ENCODE measurements at regions not wholly inside any gene's neighbourhood (a gene's known extent, or its start where the extent isn't known, plus 50 kb on each side); places are given as distances from the start of the nearest gene placed in this dataset.
"Not testable (repeated sequence)": the region's sequence is repeated elsewhere in the genome, so short reads cannot be mapped to it uniquely, and the experiment has no call there.

DNA sequence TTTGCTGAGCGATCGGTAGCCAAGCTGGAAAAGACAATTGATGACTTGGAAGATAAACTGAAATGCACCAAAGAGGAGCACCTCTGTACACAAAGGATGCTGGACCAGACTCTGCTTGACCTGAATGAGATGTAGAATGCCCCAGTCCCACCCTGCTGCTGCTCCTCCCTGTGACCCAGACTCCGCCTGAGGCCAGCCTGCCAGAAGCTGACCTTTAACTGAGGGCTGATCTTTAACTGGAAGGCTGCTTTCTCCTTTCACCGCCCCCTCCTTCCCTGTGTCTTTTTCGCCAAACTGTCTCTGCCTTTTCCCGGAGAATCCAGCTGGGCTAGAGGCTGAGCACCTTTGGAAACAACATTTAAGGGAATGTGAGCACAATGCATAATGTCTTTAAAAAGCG, 109.0 kb upstream of the TOX3 start:
- not testable (repeated sequence) for H3K27me3 Mint-ChIP-seq; ATAC-seq (ENCODE audit: low read depth); DNase-seq (ENCODE audit: low spot score in 2 of 2); H3K4me1 Mint-ChIP-seq; H3K36me3 Mint-ChIP-seq; H3K4me3 Mint-ChIP-seq; H3K27ac Mint-ChIP-seq
- peaks cover 11% of the 10 kb centered on the region for H3K9me3 Mint-ChIP-seq

DNA sequence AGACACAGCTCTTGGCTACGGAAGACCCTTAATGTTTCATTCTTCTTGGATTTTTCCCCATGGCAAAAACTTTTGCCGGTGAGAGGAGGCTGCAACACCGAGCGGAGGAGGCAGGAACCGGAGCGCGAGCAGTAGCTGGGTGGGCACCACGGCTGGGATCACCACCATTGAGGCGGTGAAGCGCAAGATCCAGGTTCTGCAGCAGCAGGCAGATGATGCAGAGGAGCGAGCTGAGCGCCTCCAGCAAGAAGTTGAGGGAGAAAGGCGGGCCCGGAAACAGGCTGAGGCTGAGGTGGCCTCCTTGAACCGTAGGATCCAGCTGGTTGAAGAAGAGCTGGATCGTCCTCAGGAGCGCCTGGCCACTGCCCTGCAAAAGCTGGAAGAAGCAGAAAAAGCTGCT, 108.2 kb upstream of the TOX3 start:
- not testable (repeated sequence) for H3K9me3 Mint-ChIP-seq; DNase-seq (ENCODE audit: low spot score in 2 of 2); H3K27me3 Mint-ChIP-seq; ATAC-seq (ENCODE audit: low read depth); H3K4me3 Mint-ChIP-seq; H3K27ac Mint-ChIP-seq; H3K36me3 Mint-ChIP-seq; H3K4me1 Mint-ChIP-seq

DNA sequence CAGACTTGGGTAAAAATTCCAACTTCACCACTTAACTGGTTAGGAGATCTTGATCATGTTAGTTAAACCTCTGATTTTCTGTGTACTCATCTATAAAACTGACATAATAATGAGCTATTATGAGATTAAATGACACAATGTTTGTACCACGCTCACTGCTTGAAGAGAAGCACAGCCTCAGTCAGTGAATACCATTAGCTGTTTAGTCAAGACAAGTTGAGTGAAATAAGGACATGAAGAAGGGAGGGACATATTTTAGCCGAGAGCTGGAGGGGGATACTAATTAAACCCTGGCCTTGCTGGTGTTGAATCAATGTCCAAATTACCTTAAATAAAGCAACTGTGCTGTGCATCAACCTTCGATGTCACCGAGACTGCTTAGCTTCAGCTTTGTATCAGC, 105.1 kb upstream of the TOX3 start:
- Mint-ChIP-seq H3K4me3 (no peak overlapping the region), H3K4me1 (no peaks in the 10 kb centered on the region), H3K9me3 (peaks cover 2% of the 10 kb centered on the region), H3K27me3 (peaks cover 6% of the 10 kb centered on the region), H3K36me3 (no peaks in the 10 kb centered on the region), H3K27ac (no peak overlapping the region)
- ATAC-seq (ENCODE audit: low read depth) (no peak), DNase-seq (ENCODE audit: low spot score in 2 of 2) (no peak)

DNA sequence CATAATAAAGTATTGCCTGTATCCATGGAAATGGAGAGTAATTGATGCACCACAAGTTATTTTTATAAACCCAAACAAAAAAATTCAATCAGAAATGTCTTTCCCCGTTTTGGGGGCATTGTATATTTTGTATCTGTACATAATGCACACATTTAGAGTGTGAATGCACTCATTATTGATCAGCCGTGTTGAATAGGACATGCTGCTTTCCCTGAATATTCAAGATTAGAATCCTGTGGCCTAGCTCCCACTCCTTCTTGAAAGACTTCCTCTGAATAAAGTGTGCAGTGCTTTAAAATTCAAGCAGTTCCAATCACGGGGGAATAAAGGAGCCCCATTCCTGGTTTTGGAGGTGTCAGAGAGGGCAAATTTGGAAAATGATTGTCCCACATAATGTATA, 103.8 kb upstream of the TOX3 start:
- Mint-ChIP-seq H3K4me3 (no peak overlapping the region), H3K4me1 (no peaks in the 10 kb centered on the region), H3K27me3 (peaks cover 6% of the 10 kb centered on the region), H3K9me3 (peaks cover 3% of the 10 kb centered on the region), H3K27ac (no peak overlapping the region), H3K36me3 (no peaks in the 10 kb centered on the region)
- DNase-seq (ENCODE audit: low spot score in 2 of 2) = no peak
- no peak for ATAC-seq (ENCODE audit: low read depth)

DNA sequence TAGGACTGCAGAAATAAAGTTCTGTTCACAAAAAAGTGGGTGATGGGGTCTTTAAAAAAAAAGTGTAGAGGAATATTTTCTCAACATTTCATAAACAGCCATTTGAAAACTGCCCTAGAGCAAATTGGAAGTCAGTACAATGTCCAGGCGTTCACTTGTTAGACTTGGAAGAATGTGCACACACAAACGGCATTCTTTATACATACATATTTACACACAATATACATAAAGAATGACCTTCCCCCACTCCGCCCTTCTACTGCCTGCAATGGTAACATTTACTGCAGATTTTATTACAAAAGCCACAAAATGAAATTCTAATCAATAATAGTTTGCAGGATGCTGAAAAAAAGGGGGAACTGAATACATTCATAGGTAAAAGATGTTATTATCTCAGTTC, 103.4 kb upstream of the TOX3 start:
- peaks cover 3% of the 10 kb centered on the region for H3K27me3 Mint-ChIP-seq
- ATAC-seq (ENCODE audit: low read depth) = no peak
- H3K9me3 Mint-ChIP-seq = peaks cover 3% of the 10 kb centered on the region
- H3K4me3 Mint-ChIP-seq = no peak overlapping the region
- H3K27ac Mint-ChIP-seq = no peak overlapping the region
- H3K36me3 Mint-ChIP-seq = no peaks in the 10 kb centered on the region
- DNase-seq (ENCODE audit: low spot score in 2 of 2) = no peak
- H3K4me1 Mint-ChIP-seq = no peaks in the 10 kb centered on the region

DNA sequence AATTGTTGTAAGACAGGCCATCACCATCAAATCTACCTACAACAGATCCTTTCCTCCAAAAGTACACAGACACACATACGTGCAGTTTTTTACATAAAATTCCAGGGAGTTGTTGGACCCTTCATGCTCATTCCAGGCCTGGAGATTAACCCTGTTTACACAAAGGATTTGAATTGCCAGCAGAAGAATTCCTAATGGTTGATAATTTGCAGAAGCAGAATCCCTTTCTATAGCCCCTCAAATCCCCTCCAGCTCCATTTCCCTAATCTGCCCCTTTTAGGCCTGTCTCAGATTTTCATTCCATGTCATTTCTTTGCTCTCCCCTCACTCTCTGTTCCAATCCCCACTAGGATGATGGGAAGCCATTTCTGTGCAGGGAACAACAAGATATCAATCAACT, 102.9 kb upstream of the TOX3 start:
- Mint-ChIP-seq H3K36me3 (no peaks in the 10 kb centered on the region), H3K4me1 (no peaks in the 10 kb centered on the region), H3K9me3 (peaks cover 3% of the 10 kb centered on the region), H3K27ac (no peak overlapping the region), H3K27me3 (peaks cover 3% of the 10 kb centered on the region), H3K4me3 (no peak overlapping the region)
- DNase-seq (ENCODE audit: low spot score in 2 of 2) (no peak), ATAC-seq (ENCODE audit: low read depth) (no peak)

DNA sequence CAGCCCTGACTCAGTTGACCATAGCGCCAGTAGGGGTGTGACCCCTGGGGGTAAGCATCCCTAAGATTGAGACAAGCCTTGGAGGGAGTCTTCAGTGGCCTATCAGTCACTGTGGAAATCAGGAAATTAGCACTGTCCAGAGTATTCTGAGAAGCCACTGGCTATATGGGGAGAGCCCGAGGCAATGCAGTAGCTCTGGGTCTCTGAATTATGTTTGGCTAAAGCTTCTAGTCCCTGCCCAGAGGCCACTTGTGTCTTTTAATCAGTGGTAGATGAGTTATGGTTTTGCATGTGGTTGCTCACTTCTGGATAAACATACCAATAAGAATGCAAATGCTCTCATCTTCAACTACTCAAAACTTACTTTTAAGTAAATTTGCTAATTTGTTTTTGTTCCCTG, 100.6 kb upstream of the TOX3 start:
- Mint-ChIP-seq H3K9me3 (peaks cover 3% of the 10 kb centered on the region), H3K27ac (no peak overlapping the region), H3K4me1 (no peaks in the 10 kb centered on the region), H3K4me3 (no peak overlapping the region), H3K27me3 (peaks cover 1% of the 10 kb centered on the region), H3K36me3 (no peaks in the 10 kb centered on the region)
- ATAC-seq (ENCODE audit: low read depth) (no peak), DNase-seq (ENCODE audit: low spot score in 2 of 2) (no peak)

DNA sequence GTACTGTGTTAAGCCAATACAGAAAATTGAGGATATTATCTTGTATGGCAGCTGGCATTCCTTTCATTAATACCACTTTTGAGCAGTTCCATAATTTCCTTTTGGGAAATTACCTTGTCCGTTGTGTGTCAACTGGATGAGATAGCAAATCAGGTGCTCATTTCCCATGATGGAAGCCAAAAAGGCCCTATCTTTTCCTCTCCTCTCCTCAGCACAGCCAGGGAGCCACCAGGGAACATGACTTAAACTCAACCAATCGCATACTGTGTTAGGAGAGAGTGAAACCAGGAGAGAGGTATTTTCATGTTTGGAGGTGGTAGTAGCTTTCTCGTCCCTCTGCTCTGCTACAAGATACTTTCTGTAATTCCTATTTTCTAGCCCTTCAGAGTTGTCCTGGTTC, 96.1 kb upstream of the TOX3 start:
- no peak for ATAC-seq (ENCODE audit: low read depth)
- Mint-ChIP-seq H3K4me1 (no peaks in the 10 kb centered on the region), H3K27ac (no peak overlapping the region), H3K9me3 (peaks cover 4% of the 10 kb centered on the region), H3K4me3 (no peak overlapping the region), H3K27me3 (no peaks in the 10 kb centered on the region), H3K36me3 (no peaks in the 10 kb centered on the region)
- no peak for DNase-seq (ENCODE audit: low spot score in 2 of 2)

DNA sequence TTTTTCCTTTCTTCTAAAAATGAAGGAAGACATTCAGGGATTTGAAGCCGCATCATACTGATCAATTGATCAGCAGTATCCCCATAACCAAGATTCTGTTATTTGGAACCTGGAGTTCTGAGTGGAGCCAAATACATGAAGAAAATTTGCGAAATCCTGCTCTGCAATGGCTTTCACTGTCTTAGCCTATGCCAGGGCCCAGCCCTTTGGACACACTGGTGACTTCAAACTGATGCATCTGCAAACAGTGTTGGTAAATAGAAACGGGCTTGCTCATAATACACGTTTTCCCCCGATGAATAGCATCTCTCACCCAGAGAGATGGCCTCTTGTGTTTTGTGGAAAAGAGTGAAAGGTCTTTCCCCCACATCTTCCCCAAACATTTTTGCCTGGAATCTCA, 87.6 kb upstream of the TOX3 start:
- H3K9me3 Mint-ChIP-seq = peaks cover 10% of the 10 kb centered on the region
- H3K36me3 Mint-ChIP-seq = no peaks in the 10 kb centered on the region
- DNase-seq (ENCODE audit: low spot score in 2 of 2) = no peak
- no peak overlapping the region for H3K4me3 Mint-ChIP-seq
- H3K27me3 Mint-ChIP-seq = no peaks in the 10 kb centered on the region
- H3K27ac Mint-ChIP-seq = no peak overlapping the region
- ATAC-seq (ENCODE audit: low read depth) = no peak
- no peaks in the 10 kb centered on the region for H3K4me1 Mint-ChIP-seq

DNA sequence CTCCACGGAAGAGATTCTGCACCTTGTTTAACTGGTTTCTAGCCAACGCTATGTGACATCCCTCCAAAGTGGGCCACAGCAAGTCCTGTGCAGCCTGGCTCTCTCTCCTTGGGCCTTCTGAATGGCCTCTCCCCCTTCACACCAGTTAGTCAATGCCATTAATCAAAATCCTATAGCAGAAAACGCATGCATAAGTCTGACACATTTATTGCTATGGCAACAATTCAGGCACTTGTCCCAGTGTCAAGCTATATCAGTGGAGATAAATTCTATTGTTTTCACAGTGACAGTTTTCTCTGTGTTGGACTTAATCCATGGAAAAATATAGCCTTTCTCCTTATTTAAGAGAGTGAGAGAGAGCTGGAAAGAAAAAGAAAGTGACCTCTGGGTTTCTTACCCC, 87.2 kb upstream of the TOX3 start:
- Mint-ChIP-seq H3K4me1 (no peaks in the 10 kb centered on the region), H3K36me3 (no peaks in the 10 kb centered on the region), H3K4me3 (no peak overlapping the region), H3K9me3 (peaks cover 10% of the 10 kb centered on the region), H3K27me3 (no peaks in the 10 kb centered on the region), H3K27ac (no peak overlapping the region)
- ATAC-seq (ENCODE audit: low read depth) (no peak), DNase-seq (ENCODE audit: low spot score in 2 of 2) (no peak)

DNA sequence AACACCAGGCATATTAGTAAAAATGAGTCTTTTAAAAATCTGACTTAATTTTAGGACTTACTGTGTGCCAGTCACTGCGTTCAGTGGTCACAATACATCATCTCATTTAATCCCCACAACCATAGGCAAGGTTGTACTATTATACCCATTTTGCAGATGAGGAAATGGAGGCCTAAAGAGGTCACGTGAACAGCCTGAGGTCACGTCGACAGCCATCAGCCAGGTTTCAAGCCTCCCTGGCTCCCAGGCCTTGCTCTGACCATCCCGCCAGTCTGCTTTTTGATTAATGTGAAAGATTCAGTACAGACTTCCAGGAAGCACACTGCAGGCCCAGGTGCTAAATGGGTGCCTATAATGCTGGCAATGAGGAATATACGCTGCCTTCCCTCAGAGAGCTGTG, 86.3 kb upstream of the TOX3 start:
- H3K4me1 Mint-ChIP-seq = no peaks in the 10 kb centered on the region
- DNase-seq (ENCODE audit: low spot score in 2 of 2) (no peak), ATAC-seq (ENCODE audit: low read depth) (no peak)
- no peaks in the 10 kb centered on the region for H3K27me3 Mint-ChIP-seq
- H3K9me3 Mint-ChIP-seq = peaks cover 10% of the 10 kb centered on the region
- H3K36me3 Mint-ChIP-seq = no peaks in the 10 kb centered on the region
- H3K4me3 Mint-ChIP-seq = no peak overlapping the region
- no peak overlapping the region for H3K27ac Mint-ChIP-seq

DNA sequence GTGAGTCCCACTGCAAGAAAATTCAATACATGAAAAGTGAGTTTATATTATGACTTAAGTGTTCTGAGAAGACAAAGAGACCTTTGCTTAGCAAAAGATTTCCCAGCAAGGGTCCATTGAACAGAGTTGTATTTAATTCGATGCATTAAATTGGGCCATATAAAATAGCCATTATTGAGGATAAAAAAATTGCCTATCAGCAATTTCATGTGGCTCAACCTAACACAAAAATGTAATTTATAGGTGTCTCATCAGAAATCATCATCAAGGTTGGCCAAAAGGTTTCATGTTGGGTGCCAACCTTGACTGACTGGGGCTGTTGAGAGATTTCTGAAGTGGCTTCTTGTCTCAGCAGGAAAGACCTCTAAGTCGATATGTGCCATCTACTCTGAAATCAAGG, 84.8 kb upstream of the TOX3 start:
- H3K27ac Mint-ChIP-seq = no peak overlapping the region
- H3K27me3 Mint-ChIP-seq = no peaks in the 10 kb centered on the region
- H3K9me3 Mint-ChIP-seq = peaks cover 10% of the 10 kb centered on the region
- ATAC-seq (ENCODE audit: low read depth) (no peak), DNase-seq (ENCODE audit: low spot score in 2 of 2) (no peak)
- no peaks in the 10 kb centered on the region for H3K36me3 Mint-ChIP-seq
- no peaks in the 10 kb centered on the region for H3K4me1 Mint-ChIP-seq
- H3K4me3 Mint-ChIP-seq = no peak overlapping the region

DNA sequence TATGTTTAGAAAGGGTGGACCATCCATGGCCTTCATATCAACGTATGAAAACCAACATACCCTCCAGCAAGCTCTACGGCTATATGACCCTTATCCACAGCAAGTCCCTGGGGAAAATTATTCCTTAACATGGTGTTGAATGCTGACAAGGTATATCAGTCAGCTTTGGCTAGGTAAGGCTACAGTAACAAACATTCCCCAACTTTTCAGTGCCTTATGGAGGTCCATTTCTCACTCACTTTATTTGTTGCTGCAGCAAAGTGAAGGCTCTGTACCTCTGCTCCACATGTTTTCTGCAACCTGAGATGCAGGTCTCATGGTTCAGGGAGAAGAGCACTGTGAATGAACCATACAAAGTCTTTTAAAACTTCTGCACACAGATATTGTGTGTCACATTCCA, 83.8 kb upstream of the TOX3 start:
- ATAC-seq (ENCODE audit: low read depth) (no peak), DNase-seq (ENCODE audit: low spot score in 2 of 2) (no peak)
- Mint-ChIP-seq H3K4me3 (no peak overlapping the region), H3K36me3 (no peaks in the 10 kb centered on the region), H3K27ac (no peak overlapping the region), H3K4me1 (no peaks in the 10 kb centered on the region), H3K27me3 (no peaks in the 10 kb centered on the region), H3K9me3 (peaks cover 7% of the 10 kb centered on the region)

DNA sequence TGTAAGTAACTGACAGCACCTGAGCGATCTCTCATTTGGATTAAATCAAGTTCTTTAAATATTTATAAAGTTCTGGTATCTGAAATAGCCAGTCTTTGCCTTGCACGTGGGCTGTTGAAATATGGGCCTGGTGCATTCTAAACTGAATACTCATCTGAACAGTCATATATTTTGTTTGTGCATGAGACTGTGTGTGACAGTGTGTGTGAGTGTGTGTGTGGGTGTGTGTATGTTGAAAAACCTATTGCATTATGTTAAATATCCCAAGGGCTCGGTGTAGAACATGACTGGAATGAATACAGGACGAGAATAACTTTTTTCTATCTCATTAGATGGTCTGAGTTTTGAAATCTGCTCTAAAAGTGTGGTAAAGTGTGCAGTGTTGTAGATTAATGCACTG, 82.4 kb upstream of the TOX3 start:
- DNase-seq (ENCODE audit: low spot score in 2 of 2) = no peak
- no peak overlapping the region for H3K27ac Mint-ChIP-seq
- H3K27me3 Mint-ChIP-seq = peaks cover 3% of the 10 kb centered on the region
- H3K4me1 Mint-ChIP-seq = no peaks in the 10 kb centered on the region
- peaks cover 7% of the 10 kb centered on the region for H3K9me3 Mint-ChIP-seq
- no peak overlapping the region for H3K4me3 Mint-ChIP-seq
- no peaks in the 10 kb centered on the region for H3K36me3 Mint-ChIP-seq
- no peak for ATAC-seq (ENCODE audit: low read depth)

DNA sequence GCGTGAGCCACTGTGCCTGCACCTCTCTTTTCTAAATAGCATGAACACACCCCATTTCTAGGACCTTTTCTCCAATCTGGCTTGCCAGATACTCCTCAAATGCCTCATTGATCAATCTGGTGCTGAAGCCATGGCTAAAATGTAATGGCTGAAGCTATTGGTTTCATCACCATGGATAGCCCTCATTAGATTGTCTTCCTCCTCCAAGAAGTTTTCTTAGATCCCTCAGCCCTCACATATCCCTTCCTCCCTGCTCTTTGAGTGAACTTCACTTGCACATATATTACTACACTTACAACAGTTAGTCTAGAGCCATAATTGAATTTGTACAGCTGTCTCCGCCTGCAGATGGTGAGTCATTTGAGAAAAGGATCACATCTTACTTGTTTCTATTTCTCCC, 77.9 kb upstream of the TOX3 start:
- DNase-seq (ENCODE audit: low spot score in 2 of 2) (no peak), ATAC-seq (ENCODE audit: low read depth) (no peak)
- peaks cover 5% of the 10 kb centered on the region for H3K27me3 Mint-ChIP-seq
- no peaks in the 10 kb centered on the region for H3K36me3 Mint-ChIP-seq
- H3K4me1 Mint-ChIP-seq = no peaks in the 10 kb centered on the region
- no peak overlapping the region for H3K4me3 Mint-ChIP-seq
- peaks cover under 1% of the 10 kb centered on the region for H3K9me3 Mint-ChIP-seq
- H3K27ac Mint-ChIP-seq = no peak overlapping the region

DNA sequence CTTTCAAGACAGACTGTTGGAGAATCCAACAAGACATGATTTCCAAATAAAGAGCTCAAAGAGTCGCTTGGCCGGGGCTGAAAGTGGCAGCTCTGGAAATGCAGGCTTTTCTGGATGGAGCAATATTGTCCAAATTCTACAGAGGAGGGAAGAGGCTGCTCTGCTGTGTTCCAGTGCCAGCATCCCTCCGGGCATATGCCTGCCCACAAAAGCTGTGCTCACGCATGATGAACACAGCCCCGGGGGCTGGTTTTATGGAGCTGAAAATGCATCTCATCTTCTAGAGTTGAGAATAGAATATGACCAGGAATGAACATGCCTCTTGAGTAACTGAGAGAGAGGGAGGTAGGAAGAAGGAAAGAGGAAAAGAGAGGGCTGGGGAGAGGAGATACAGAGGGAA, 74.7 kb upstream of the TOX3 start:
- DNase-seq (ENCODE audit: low spot score in 2 of 2) (no peak), ATAC-seq (ENCODE audit: low read depth) (no peak)
- Mint-ChIP-seq H3K9me3 (peaks cover 6% of the 10 kb centered on the region), H3K27ac (no peak overlapping the region), H3K4me1 (no peaks in the 10 kb centered on the region), H3K36me3 (no peaks in the 10 kb centered on the region), H3K4me3 (no peak overlapping the region), H3K27me3 (peaks cover 5% of the 10 kb centered on the region)
